ENCODE measurements at regions not wholly inside any gene's neighbourhood (a gene's known extent, or its start where the extent isn't known, plus 50 kb on each side); places are given as distances from the start of the nearest gene placed in this dataset.

GRCh38 chr3:55322638-55323037 lies 164.5 kb downstream of the WNT5A start:
- TF ChIP-seq POLR2AphosphoS5 (IDR thresholded peaks at IDR 0.05) (no peak), CTCF (IDR thresholded peaks at IDR 0.05) (no peak)
